Adipocyte (in vitro differentiated cells): ENCODE measurements at regions not wholly inside any gene's neighbourhood (a gene's known extent, or its start where the extent isn't known, plus 50 kb on each side); places are given as distances from the start of the nearest gene placed in this dataset.
"Not testable (repeated sequence)": the region's sequence is repeated elsewhere in the genome, so short reads cannot be mapped to it uniquely, and the experiment has no call there.

ENCODE experiments used
- DNase-seq: peaks from one replicate; pipeline ENCODE4 v3.0.0-alpha.2; 2015; ENCODE audit warnings: low read depth
- H3K27me3 ChIP-seq: replicated peaks from 2 replicates; pipeline ENCODE4 v1.7.0; 2013; ENCODE audit warnings: mild to moderate bottlenecking, low read length, moderate library complexity; ENCODE audit not compliant: control insufficient read depth, insufficient read depth
- H3K36me3 ChIP-seq: 2 replicates; pipeline ENCODE4 v1.7.0; 2013; ENCODE audit warnings: low read length, mild to moderate bottlenecking, moderate library complexity; ENCODE audit not compliant: control insufficient read depth, insufficient read depth, severe bottlenecking
- H3K4me1 ChIP-seq: 2 replicates; pipeline ENCODE4 v1.7.0; 2013; ENCODE audit warnings: mild to moderate bottlenecking, low read length, moderate library complexity; ENCODE audit not compliant: control insufficient read depth, insufficient read depth
- H3K4me3 ChIP-seq: 2 replicates; pipeline ENCODE4 v1.7.0; 2013; ENCODE audit warnings: mild to moderate bottlenecking, low read length, moderate library complexity
- H3K9ac ChIP-seq: 2 replicates; pipeline ENCODE4 v1.7.0; 2013; ENCODE audit warnings: mild to moderate bottlenecking, low read length, moderate library complexity
- H3K9me3 ChIP-seq: 2 replicates; pipeline ENCODE4 v1.7.0; 2013; ENCODE audit warnings: mild to moderate bottlenecking, low read length, moderate library complexity; ENCODE audit not compliant: control insufficient read depth

GRCh38 chr18:11488175-11488574 is 121.2 kb upstream of the SLC35G4 start:
- no peaks in the 10 kb centered on the region for H3K9me3 ChIP-seq
- no peaks in the 10 kb centered on the region for H3K4me1 ChIP-seq
- H3K4me3 ChIP-seq, result no peak overlapping the region
- H3K27me3 ChIP-seq, result no peaks in the 10 kb centered on the region
- DNase-seq, result peak; percentile 22
- no peaks in the 10 kb centered on the region for H3K36me3 ChIP-seq
- H3K9ac ChIP-seq, result no peak overlapping the region

GRCh38 chr18:11487390-11487789 is 122.0 kb upstream of the SLC35G4 start:
- Histone ChIP-seq H3K4me1 (no peaks in the 10 kb centered on the region), H3K36me3 (no peaks in the 10 kb centered on the region), H3K4me3 (no peak overlapping the region), H3K9ac (no peak overlapping the region), H3K9me3 (no peaks in the 10 kb centered on the region), H3K27me3 (no peaks in the 10 kb centered on the region)
- DNase-seq, result no peak

- no peak overlapping the region for H3K9ac ChIP-seq
- peaks cover 3% of the 10 kb centered on the region for H3K27me3 ChIP-seq
- no peaks in the 10 kb centered on the region for H3K4me1 ChIP-seq
- no peak overlapping the region for H3K4me3 ChIP-seq
- DNase-seq, result no peak
- H3K36me3 ChIP-seq, result no peaks in the 10 kb centered on the region
- H3K9me3 ChIP-seq, result no peaks in the 10 kb centered on the region
Measured at GRCh38 chr18:11482271-11482670, 127.1 kb upstream of the SLC35G4 start.

- no peaks in the 10 kb centered on the region for H3K36me3 ChIP-seq
- no peak overlapping the region for H3K4me3 ChIP-seq
- DNase-seq, result no peak
- H3K9ac ChIP-seq, result no peak overlapping the region
- peaks cover 3% of the 10 kb centered on the region for H3K27me3 ChIP-seq
- no peaks in the 10 kb centered on the region for H3K4me1 ChIP-seq
- no peaks in the 10 kb centered on the region for H3K9me3 ChIP-seq
Measured at GRCh38 chr18:11480692-11481091, 128.7 kb upstream of the SLC35G4 start.

- H3K4me1 ChIP-seq, H3K4me3 ChIP-seq, DNase-seq, H3K9me3 ChIP-seq, H3K27me3 ChIP-seq, H3K9ac ChIP-seq, H3K36me3 ChIP-seq: not testable (repeated sequence)
Measured at GRCh38 chr18:11479031-11479430, 130.4 kb upstream of the SLC35G4 start.

- Histone ChIP-seq H3K9ac (no peak overlapping the region), H3K36me3 (no peaks in the 10 kb centered on the region)
Measured at GRCh38 chr18:11470941-11471340, 138.5 kb upstream of the SLC35G4 start.

GRCh38 chr18:11468617-11469016 is 140.8 kb upstream of the SLC35G4 start:
- no peak overlapping the region for H3K9ac ChIP-seq
- no peaks in the 10 kb centered on the region for H3K36me3 ChIP-seq
- H3K27me3 ChIP-seq, result peaks cover 6% of the 10 kb centered on the region
- no peak overlapping the region for H3K4me3 ChIP-seq
- no peaks in the 10 kb centered on the region for H3K4me1 ChIP-seq
- DNase-seq, result no peak
- H3K9me3 ChIP-seq, result no peaks in the 10 kb centered on the region

More at GRCh38 chr18:11470941-11471340, 138.5 kb upstream of the SLC35G4 start:
- Histone ChIP-seq H3K27me3 (no peaks in the 10 kb centered on the region), H3K4me1 (no peaks in the 10 kb centered on the region), H3K9me3 (no peaks in the 10 kb centered on the region), H3K4me3 (no peak overlapping the region)
- DNase-seq, result no peak

GRCh38 chr18:11468120-11468519 is 141.3 kb upstream of the SLC35G4 start:
- no peaks in the 10 kb centered on the region for H3K36me3 ChIP-seq
- H3K4me1 ChIP-seq, result no peaks in the 10 kb centered on the region
- H3K9me3 ChIP-seq, result no peaks in the 10 kb centered on the region
- H3K9ac ChIP-seq, result no peak overlapping the region
- no peak for DNase-seq
- H3K27me3 ChIP-seq, result peaks cover 6% of the 10 kb centered on the region
- no peak overlapping the region for H3K4me3 ChIP-seq

GRCh38 chr18:11467611-11468010 is 141.8 kb upstream of the SLC35G4 start:
- DNase-seq, result no peak
- Histone ChIP-seq H3K4me3 (no peak overlapping the region), H3K27me3 (peaks cover 6% of the 10 kb centered on the region), H3K9ac (no peak overlapping the region), H3K4me1 (no peaks in the 10 kb centered on the region), H3K36me3 (no peaks in the 10 kb centered on the region), H3K9me3 (no peaks in the 10 kb centered on the region)

- Histone ChIP-seq H3K36me3 (no peaks in the 10 kb centered on the region), H3K4me3 (no peak overlapping the region), H3K4me1 (no peaks in the 10 kb centered on the region), H3K9me3 (no peaks in the 10 kb centered on the region), H3K27me3 (peaks cover 6% of the 10 kb centered on the region), H3K9ac (no peak overlapping the region)
- no peak for DNase-seq
Measured at GRCh38 chr18:11464129-11464528, 145.3 kb upstream of the SLC35G4 start.

GRCh38 chr18:11458447-11458846 is 150.9 kb upstream of the SLC35G4 start:
- no peak for DNase-seq
- Histone ChIP-seq H3K27me3 (no peaks in the 10 kb centered on the region), H3K36me3 (no peaks in the 10 kb centered on the region), H3K9me3 (no peaks in the 10 kb centered on the region), H3K9ac (no peak overlapping the region), H3K4me3 (no peak overlapping the region), H3K4me1 (no peaks in the 10 kb centered on the region)

GRCh38 chr18:11457853-11458252 is 151.5 kb upstream of the SLC35G4 start:
- not testable (repeated sequence) for H3K36me3 ChIP-seq, H3K9ac ChIP-seq, DNase-seq, H3K4me1 ChIP-seq, H3K27me3 ChIP-seq, H3K9me3 ChIP-seq, H3K4me3 ChIP-seq
